ENCODE measurements at regions not wholly inside any gene's neighbourhood (a gene's known extent, or its start where the extent isn't known, plus 50 kb on each side); places are given as distances from the start of the nearest gene placed in this dataset.

- TF ChIP-seq NFIC (IDR thresholded peaks at IDR 0.05) (no peak), TCF12 (IDR thresholded peaks at IDR 0.05; ENCODE audit: low read depth) (no peak), FOXM1 (IDR thresholded peaks at IDR 0.05; ENCODE audit: borderline replicate concordance, low read depth) (no peak), CREB1 (IDR thresholded peaks at IDR 0.05; ENCODE audit: low read depth) (no peak), USF1 (IDR thresholded peaks at IDR 0.05) (no peak), RAD21 (IDR thresholded peaks at IDR 0.05; ENCODE audit: low read depth) (no peak), EP300 (IDR thresholded peaks at IDR 0.05; ENCODE audit: borderline replicate concordance) (no peak), CEBPB (IDR thresholded peaks at IDR 0.05) (no peak), YY1 (IDR thresholded peaks at IDR 0.05; ENCODE audit: low read depth) (no peak), TAF1 (IDR thresholded peaks at IDR 0.05; ENCODE audit: low read depth) (no peak), EGR1 (IDR thresholded peaks at IDR 0.05) (no peak), TEAD4 (IDR thresholded peaks at IDR 0.05) (no peak), ZBTB7A (IDR thresholded peaks at IDR 0.05; ENCODE audit: low read depth) (no peak), REST (IDR thresholded peaks at IDR 0.05; ENCODE audit: low read depth) (no peak), MAX (IDR thresholded peaks at IDR 0.05) (no peak)
Measured at GRCh38 chr17:68710976-68711375, 109.8 kb upstream of the FAM20A start.

GRCh38 chr17:68710035-68710780 is 109.0 kb upstream of the FAM20A start:
- no peak for TF ChIP-seq NFIC (IDR thresholded peaks at IDR 0.05)
- TF ChIP-seq TAF1 (IDR thresholded peaks at IDR 0.05; ENCODE audit: low read depth): no peak
- no peak for TF ChIP-seq CREB1 (IDR thresholded peaks at IDR 0.05; ENCODE audit: low read depth)
- no peak for TF ChIP-seq RAD21 (IDR thresholded peaks at IDR 0.05; ENCODE audit: low read depth)
- TF ChIP-seq EGR1 (IDR thresholded peaks at IDR 0.05): no peak
- no peak for TF ChIP-seq FOXM1 (IDR thresholded peaks at IDR 0.05; ENCODE audit: borderline replicate concordance, low read depth)
- no peak for TF ChIP-seq REST (IDR thresholded peaks at IDR 0.05; ENCODE audit: low read depth)
- TF ChIP-seq TCF12 (IDR thresholded peaks at IDR 0.05; ENCODE audit: low read depth): no peak
- TF ChIP-seq EP300 (IDR thresholded peaks at IDR 0.05; ENCODE audit: borderline replicate concordance): no peak
- no peak for TF ChIP-seq CEBPB (IDR thresholded peaks at IDR 0.05)
- no peak for TF ChIP-seq MAX (IDR thresholded peaks at IDR 0.05)
- no peak for TF ChIP-seq USF1 (IDR thresholded peaks at IDR 0.05)
- no peak for TF ChIP-seq ZBTB7A (IDR thresholded peaks at IDR 0.05; ENCODE audit: low read depth)

GRCh38 chr17:68709461-68709860 is 108.3 kb upstream of the FAM20A start:
- TF ChIP-seq RAD21 (IDR thresholded peaks at IDR 0.05; ENCODE audit: low read depth): no peak
- TF ChIP-seq EP300 (IDR thresholded peaks at IDR 0.05; ENCODE audit: borderline replicate concordance): no peak
- no peak for TF ChIP-seq ZBTB7A (IDR thresholded peaks at IDR 0.05; ENCODE audit: low read depth)
- no peak for TF ChIP-seq MAX (IDR thresholded peaks at IDR 0.05)
- no peak for TF ChIP-seq CEBPB (IDR thresholded peaks at IDR 0.05)
- no peak for TF ChIP-seq EGR1 (IDR thresholded peaks at IDR 0.05)
- TF ChIP-seq FOXM1 (IDR thresholded peaks at IDR 0.05; ENCODE audit: borderline replicate concordance, low read depth): no peak
- TF ChIP-seq TAF1 (IDR thresholded peaks at IDR 0.05; ENCODE audit: low read depth): no peak
- no peak for TF ChIP-seq USF1 (IDR thresholded peaks at IDR 0.05)
- no peak for TF ChIP-seq NFIC (IDR thresholded peaks at IDR 0.05)
- no peak for TF ChIP-seq CREB1 (IDR thresholded peaks at IDR 0.05; ENCODE audit: low read depth)
- no peak for TF ChIP-seq YY1 (IDR thresholded peaks at IDR 0.05; ENCODE audit: low read depth)
- TF ChIP-seq TEAD4 (IDR thresholded peaks at IDR 0.05): no peak

- no peak for TF ChIP-seq REST (IDR thresholded peaks at IDR 0.05; ENCODE audit: low read depth)
- TF ChIP-seq TAF1 (IDR thresholded peaks at IDR 0.05; ENCODE audit: low read depth): no peak
- TF ChIP-seq MAX (IDR thresholded peaks at IDR 0.05): no peak
- TF ChIP-seq TEAD4 (IDR thresholded peaks at IDR 0.05): no peak
- no peak for TF ChIP-seq TCF12 (IDR thresholded peaks at IDR 0.05; ENCODE audit: low read depth)
- no peak for TF ChIP-seq RAD21 (IDR thresholded peaks at IDR 0.05; ENCODE audit: low read depth)
- no peak for TF ChIP-seq USF1 (IDR thresholded peaks at IDR 0.05)
Measured at GRCh38 chr17:68707031-68707430, 105.9 kb upstream of the FAM20A start.

Measured in Ishikawa (cell line).